H9 (cell line): ENCODE measurements at regions not wholly inside any gene's neighbourhood (a gene's known extent, or its start where the extent isn't known, plus 50 kb on each side); places are given as distances from the start of the nearest gene placed in this dataset.

ENCODE experiments used
- DNase-seq: peaks from one replicate; pipeline ENCODE4 v3.0.0-alpha.2; 2017
- H2AFZ ChIP-seq: one replicate; pipeline ENCODE4 v1.6.1; 2013; ENCODE audit warnings: mild to moderate bottlenecking, low read length, control low read depth, moderate library complexity
- H2AK5ac ChIP-seq: 2 replicates; pipeline ENCODE4 v1.6.1; 2013; ENCODE audit warnings: low read length, control low read depth, mixed read lengths; ENCODE audit not compliant: insufficient read length
- H2BK120ac ChIP-seq: one replicate; pipeline ENCODE4 v1.6.1; 2013; ENCODE audit warnings: low read depth, mild to moderate bottlenecking, low read length, control low read depth, inconsistent platforms; ENCODE audit not compliant: poor library complexity, severe bottlenecking
- H2BK12ac ChIP-seq: 2 replicates; pipeline ENCODE4 v1.6.1; 2013; ENCODE audit warnings: low read length, control low read depth, mixed read lengths, low read depth; ENCODE audit not compliant: insufficient read length
- H2BK15ac ChIP-seq: 2 replicates; pipeline ENCODE4 v1.6.1; 2013; ENCODE audit warnings: low read depth, low read length, control low read depth
- H2BK20ac ChIP-seq: one replicate; pipeline ENCODE4 v1.6.1; 2013; ENCODE audit warnings: low read depth, mild to moderate bottlenecking, low read length, control low read depth, inconsistent platforms; ENCODE audit not compliant: poor library complexity, severe bottlenecking
- H2BK5ac ChIP-seq: 2 replicates; pipeline ENCODE4 v1.6.1; 2013; ENCODE audit warnings: low read length, control low read depth, mixed read lengths; ENCODE audit not compliant: insufficient read length
- H3K14ac ChIP-seq: 2 replicates; pipeline ENCODE4 v1.6.1; 2013; ENCODE audit warnings: low read length, control low read depth; ENCODE audit not compliant: insufficient read depth
- H3K18ac ChIP-seq: 2 replicates; pipeline ENCODE4 v1.6.1; 2013; ENCODE audit warnings: low read depth, mild to moderate bottlenecking, mixed read lengths, low read length, control low read depth; ENCODE audit not compliant: insufficient read length
- H3K23ac ChIP-seq: 2 replicates; pipeline ENCODE4 v1.6.1; 2013; ENCODE audit warnings: low read length, control low read depth, mixed read lengths, low read depth; ENCODE audit not compliant: insufficient read length
- H3K23me2 ChIP-seq: 2 replicates; pipeline ENCODE4 v1.6.1; 2013; ENCODE audit warnings: low read depth, mild to moderate bottlenecking, mixed read lengths, low read length, control low read depth; ENCODE audit not compliant: insufficient read length, poor library complexity, severe bottlenecking
- H3K27ac ChIP-seq: 2 replicates; pipeline ENCODE4 v1.5.1; 2013; ENCODE audit warnings: low read length, control low read depth, mixed read lengths, low read depth; ENCODE audit not compliant: insufficient read length
- H3K27me3 ChIP-seq: 2 replicates; pipeline ENCODE4 v1.6.1; 2013; ENCODE audit warnings: low read length, control low read depth, inconsistent platforms; ENCODE audit not compliant: insufficient read depth
- H3K4ac ChIP-seq: 2 replicates; pipeline ENCODE4 v1.6.1; 2013; ENCODE audit warnings: low read depth, mild to moderate bottlenecking, control low read depth, inconsistent platforms, low read length, moderate library complexity
- H3K4me1 ChIP-seq: 2 replicates; pipeline ENCODE4 v1.6.1; 2013; ENCODE audit warnings: low read length, control low read depth, inconsistent platforms; ENCODE audit not compliant: insufficient read depth
- H3K4me2 ChIP-seq: 2 replicates; pipeline ENCODE4 v1.6.1; 2013; ENCODE audit warnings: low read length, control low read depth, mixed read lengths; ENCODE audit not compliant: insufficient read length, insufficient read depth
- H3K56ac ChIP-seq: 2 replicates; pipeline ENCODE4 v1.6.1; 2013; ENCODE audit warnings: low read depth, mild to moderate bottlenecking, mixed read lengths, low read length, control low read depth; ENCODE audit not compliant: insufficient read length
- H3K79me1 ChIP-seq: 2 replicates; pipeline ENCODE4 v1.6.1; 2013; ENCODE audit warnings: low read depth, mild to moderate bottlenecking, moderate library complexity, low read length, control low read depth, inconsistent platforms; ENCODE audit not compliant: insufficient read depth, poor library complexity, severe bottlenecking
- H3K79me2 ChIP-seq: 2 replicates; pipeline ENCODE4 v1.6.1; 2013; ENCODE audit warnings: low read length, control low read depth, inconsistent platforms; ENCODE audit not compliant: insufficient read depth
- H3K9ac ChIP-seq: 2 replicates; pipeline ENCODE4 v1.6.1; 2013; ENCODE audit warnings: low read length, control low read depth, mixed read lengths; ENCODE audit not compliant: insufficient read length; ENCODE audit errors: extremely low read depth
- H3K9me3 ChIP-seq: one replicate; pipeline ENCODE4 v1.6.1; 2013; ENCODE audit warnings: low read depth, low read length, inconsistent platforms; ENCODE audit not compliant: control insufficient read depth
- H3T11ph ChIP-seq: one replicate; pipeline ENCODE4 v1.6.1; 2013; ENCODE audit warnings: mild to moderate bottlenecking, low read length, control low read depth, inconsistent platforms
- H4K20me1 ChIP-seq: one replicate; pipeline ENCODE4 v1.6.1; 2013; ENCODE audit not compliant: control insufficient read depth, insufficient read length, insufficient read depth
- H4K5ac ChIP-seq: 2 replicates; pipeline ENCODE4 v1.6.1; 2013; ENCODE audit warnings: low read depth, mild to moderate bottlenecking, mixed read lengths, low read length, control low read depth; ENCODE audit not compliant: insufficient read length
- H4K8ac ChIP-seq: replicated peaks from 2 replicates; pipeline ENCODE4 v1.6.1; 2013; ENCODE audit warnings: low read length, control low read depth, mixed read lengths, low read depth; ENCODE audit not compliant: insufficient read length
- H4K91ac ChIP-seq: 2 replicates; pipeline ENCODE4 v1.6.1; 2013; ENCODE audit warnings: low read depth, mild to moderate bottlenecking, moderate library complexity, mixed read lengths, low read length, control low read depth; ENCODE audit not compliant: insufficient read length
- H3K27ac Mint-ChIP-seq, 3 experiments: 2 replicates in 2 of 3; 3 replicates in 1 of 3; pipeline ENCODE4 v1.8.0; 2020 to 2021; ENCODE audit warnings: mixed read lengths in 3 of 3, mild to moderate bottlenecking in 1 of 3, moderate library complexity in 1 of 3
- H3K27me3 Mint-ChIP-seq: 2 replicates; pipeline ENCODE4 v1.8.0; 2021; ENCODE audit warnings: low read depth, mild to moderate bottlenecking, moderate library complexity, mixed read lengths
- H3K36me3 Mint-ChIP-seq, 3 experiments: 2 replicates in 2 of 3; 3 replicates in 1 of 3; pipeline ENCODE4 v1.8.0; 2020 to 2021; ENCODE audit warnings: low read depth in 3 of 3, mixed read lengths in 3 of 3; ENCODE audit not compliant: insufficient read depth in 1 of 3
- H3K4me1 Mint-ChIP-seq, 2 experiments: 2 replicates each; pipeline ENCODE4 v1.8.0; 2020; ENCODE audit warnings: mixed read lengths in 2 of 2
- H3K4me3 Mint-ChIP-seq, 2 experiments: 2 replicates in 1 of 2; 3 replicates in 1 of 2; pipeline ENCODE4 v1.8.0; 2020 to 2021; ENCODE audit warnings: mild to moderate bottlenecking in 2 of 2, mixed read lengths in 2 of 2, moderate library complexity in 1 of 2
- H3K9me3 Mint-ChIP-seq, 2 experiments: 2 replicates in 1 of 2; 3 replicates in 1 of 2; pipeline ENCODE4 v1.8.0; 2020; ENCODE audit warnings: mild to moderate bottlenecking in 2 of 2, mixed read lengths in 2 of 2, moderate library complexity in 1 of 2
- WGBS: extraction: QIAGEN DNeasy Blood & Tissue Kit; methylation state at CpG from one replicate; pipeline ENCODE4 v1.1.7; 2013; ENCODE audit warnings: missing lambda C conversion rate, low lambda C conversion rate, mixed read lengths; ENCODE audit not compliant: insufficient read length; ENCODE audit errors: extremely low coverage; 5-methylcytosine and 5-hydroxymethylcytosine counted together
- TF ChIP-seq, protein P1 (sequence below): fragments of 200-600 bp; sonication (generic); conservative IDR thresholded peaks from 3 replicates; pipeline ENCODE4 v1.8.0; 2021; ENCODE audit warnings: antibody characterized with exemption, mild to moderate bottlenecking

DNA sequence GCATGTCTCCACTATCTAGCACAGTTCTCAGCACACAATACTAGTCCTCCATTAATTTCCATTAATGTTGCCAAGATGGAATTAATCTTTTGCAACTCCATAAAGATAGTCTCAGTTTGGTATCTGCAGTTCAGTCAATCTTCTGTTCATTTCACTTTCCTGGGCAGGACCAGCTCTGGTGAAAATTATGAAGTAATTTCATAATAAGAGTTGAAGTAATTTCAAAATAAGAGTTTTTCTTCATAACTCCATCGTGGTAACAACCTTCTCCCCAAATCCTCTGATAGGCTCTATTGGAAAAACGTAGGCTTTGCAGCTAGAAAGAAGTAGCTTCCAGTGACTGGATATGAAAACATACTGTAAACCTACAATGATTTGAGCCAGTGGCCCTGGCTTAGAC is 618.2 kb downstream of the TYW1 start:
- Histone ChIP-seq H3K9me3 (no peaks in the 10 kb centered on the region), H3K9ac (no peak overlapping the region), H3K23me2 (no peaks in the 10 kb centered on the region), H3K79me2 (no peaks in the 10 kb centered on the region), H3T11ph (no peak overlapping the region), H3K4me1 (no peaks in the 10 kb centered on the region), H3K4me2 (no peak overlapping the region), H2BK20ac (no peak overlapping the region), H2BK15ac (no peak overlapping the region), H2AK5ac (no peak overlapping the region), H3K27me3 (no peaks in the 10 kb centered on the region), H3K14ac (no peak overlapping the region), H2BK120ac (no peak overlapping the region), H4K8ac (no peak overlapping the region), H3K27ac (no peak overlapping the region), H4K5ac (no peak overlapping the region), H3K4ac (no peak overlapping the region), H2BK12ac (no peak overlapping the region), H2BK5ac (no peak overlapping the region), H3K79me1 (no peaks in the 10 kb centered on the region), H2AFZ (no peak overlapping the region), H3K18ac (no peak overlapping the region), H4K91ac (no peak overlapping the region), H3K56ac (no peak overlapping the region), H3K23ac (no peak overlapping the region), H4K20me1 (no peaks in the 10 kb centered on the region)
- Mint-ChIP-seq H3K9me3 (peaks cover 0 to 10% of the 10 kb centered on the region in 2 experiments; a peak in 3 of 5 replicates), H3K4me1 (peaks cover 12 to 14% of the 10 kb centered on the region in 2 experiments), H3K36me3 (peaks cover 0 to 4% (median 0%) of the 10 kb centered on the region in 3 experiments; a peak in 1 of 7 replicates), H3K27me3 (peaks cover 12% of the 10 kb centered on the region), H3K27ac (no peak overlapping the region), H3K4me3 (no peak overlapping the region)
- TF ChIP-seq, protein P1, sequence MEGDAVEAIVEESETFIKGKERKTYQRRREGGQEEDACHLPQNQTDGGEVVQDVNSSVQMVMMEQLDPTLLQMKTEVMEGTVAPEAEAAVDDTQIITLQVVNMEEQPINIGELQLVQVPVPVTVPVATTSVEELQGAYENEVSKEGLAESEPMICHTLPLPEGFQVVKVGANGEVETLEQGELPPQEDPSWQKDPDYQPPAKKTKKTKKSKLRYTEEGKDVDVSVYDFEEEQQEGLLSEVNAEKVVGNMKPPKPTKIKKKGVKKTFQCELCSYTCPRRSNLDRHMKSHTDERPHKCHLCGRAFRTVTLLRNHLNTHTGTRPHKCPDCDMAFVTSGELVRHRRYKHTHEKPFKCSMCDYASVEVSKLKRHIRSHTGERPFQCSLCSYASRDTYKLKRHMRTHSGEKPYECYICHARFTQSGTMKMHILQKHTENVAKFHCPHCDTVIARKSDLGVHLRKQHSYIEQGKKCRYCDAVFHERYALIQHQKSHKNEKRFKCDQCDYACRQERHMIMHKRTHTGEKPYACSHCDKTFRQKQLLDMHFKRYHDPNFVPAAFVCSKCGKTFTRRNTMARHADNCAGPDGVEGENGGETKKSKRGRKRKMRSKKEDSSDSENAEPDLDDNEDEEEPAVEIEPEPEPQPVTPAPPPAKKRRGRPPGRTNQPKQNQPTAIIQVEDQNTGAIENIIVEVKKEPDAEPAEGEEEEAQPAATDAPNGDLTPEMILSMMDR, result no peak
- DNase-seq, result no peak
- no CpG with 5 or more reads among the region's 2 CpGs for WGBS
